ENCODE measurements at regions not wholly inside any gene's neighbourhood (a gene's known extent, or its start where the extent isn't known, plus 50 kb on each side); places are given as distances from the start of the nearest gene placed in this dataset.

GRCh38 chr2:238710032-238710735 lies 137.7 kb upstream of the TWIST2 start:
- TF ChIP-seq CTCF (conservative IDR thresholded peaks at IDR 0.05 in 1 of 2, IDR thresholded peaks at IDR 0.05 in 1 of 2; ENCODE audit: low read depth in 1 of 2, low read length in 2 of 2) (no peak), EZH2 (IDR thresholded peaks at IDR 0.05; ENCODE audit: low read length, missing control alignments) (no peak)

All from fibroblast of lung (primary cell).